ENCODE measurements at regions not wholly inside any gene's neighbourhood (a gene's known extent, or its start where the extent isn't known, plus 50 kb on each side); places are given as distances from the start of the nearest gene placed in this dataset.

DNA sequence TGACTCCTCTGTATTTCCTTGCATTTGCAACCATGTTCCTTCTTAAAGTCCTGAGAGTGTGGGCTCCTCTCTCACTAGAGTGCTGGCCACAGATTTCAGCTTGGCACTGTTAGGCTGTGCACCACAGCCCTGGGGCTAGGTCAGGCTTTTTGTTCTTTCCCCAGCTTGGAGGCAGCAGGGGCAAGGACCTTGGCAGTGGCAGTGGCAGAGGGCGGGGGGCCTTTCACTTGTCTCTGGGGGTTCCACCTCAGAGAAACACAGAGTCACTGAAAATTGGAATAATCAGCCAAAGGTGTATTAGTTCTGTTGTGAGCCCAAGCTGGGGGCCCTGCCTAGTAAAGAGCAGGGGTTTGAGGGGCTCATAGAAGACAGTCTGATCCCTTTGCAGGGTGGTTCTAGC lies 142.8 kb upstream of the CT83 start:
- Mint-ChIP-seq H3K27me3 (ENCODE audit: low read depth) (no peaks in the 10 kb centered on the region), H3K27ac (no peak overlapping the region; a peak in 1 of 7 replicates), H3K4me1 (peaks cover 0 to 7% of the 10 kb centered on the region in 2 experiments; a peak in 2 of 4 replicates), H3K36me3 (ENCODE audit: insufficient read depth in 1 of 3, low read depth in 3 of 3) (no peaks in the 10 kb centered on the region; a peak in 1 of 7 replicates), H3K9me3 (peaks cover 3 to 6% of the 10 kb centered on the region in 2 experiments; a peak in 1 of 5 replicates), H3K4me3 (no peak overlapping the region)
- Histone ChIP-seq H3T11ph (ENCODE audit: low read length) (no peak overlapping the region), H3K18ac (ENCODE audit: insufficient read length, low read depth, low read length) (no peak overlapping the region), H2BK120ac (ENCODE audit: low read depth, low read length, poor library complexity, severe bottlenecking) (no peak overlapping the region), H3K4me2 (ENCODE audit: insufficient read depth, insufficient read length, low read length) (no peak overlapping the region), H3K9me3 (ENCODE audit: control insufficient read depth, low read depth, low read length) (no peaks in the 10 kb centered on the region), H4K5ac (ENCODE audit: insufficient read length, low read depth, low read length) (no peak overlapping the region), H4K91ac (ENCODE audit: insufficient read length, low read depth, low read length) (no peak overlapping the region), H2BK12ac (ENCODE audit: insufficient read length, low read depth, low read length) (no peak overlapping the region), H3K4me1 (ENCODE audit: insufficient read depth, low read length) (no peaks in the 10 kb centered on the region), H3K27me3 (ENCODE audit: insufficient read depth, low read length) (no peaks in the 10 kb centered on the region), H4K8ac (replicated peaks; ENCODE audit: insufficient read length, low read depth, low read length) (no peak overlapping the region), H3K79me1 (ENCODE audit: insufficient read depth, low read depth, low read length, poor library complexity, severe bottlenecking) (no peaks in the 10 kb centered on the region), H3K23me2 (ENCODE audit: insufficient read length, low read depth, low read length, poor library complexity, severe bottlenecking) (no peaks in the 10 kb centered on the region), H2BK5ac (ENCODE audit: insufficient read length, low read length) (no peak overlapping the region), H3K23ac (ENCODE audit: insufficient read length, low read depth, low read length) (no peak overlapping the region), H3K14ac (ENCODE audit: insufficient read depth, low read length) (no peak overlapping the region), H3K56ac (ENCODE audit: insufficient read length, low read depth, low read length) (no peak overlapping the region), H2BK15ac (ENCODE audit: low read depth, low read length) (no peak overlapping the region), H2BK20ac (ENCODE audit: low read depth, low read length, poor library complexity, severe bottlenecking) (no peak overlapping the region), H3K79me2 (ENCODE audit: insufficient read depth, low read length) (no peaks in the 10 kb centered on the region), H2AK5ac (ENCODE audit: insufficient read length, low read length) (no peak overlapping the region), H3K27ac (ENCODE audit: insufficient read length, low read depth, low read length) (no peak overlapping the region), H2AFZ (ENCODE audit: low read length) (no peak overlapping the region), H3K4ac (ENCODE audit: low read depth, low read length) (no peak overlapping the region), H3K9ac (ENCODE audit: extremely low read depth, insufficient read length, low read length) (no peak overlapping the region), H4K20me1 (ENCODE audit: control insufficient read depth, insufficient read depth, insufficient read length) (no peaks in the 10 kb centered on the region)
- TF ChIP-seq, protein P1, sequence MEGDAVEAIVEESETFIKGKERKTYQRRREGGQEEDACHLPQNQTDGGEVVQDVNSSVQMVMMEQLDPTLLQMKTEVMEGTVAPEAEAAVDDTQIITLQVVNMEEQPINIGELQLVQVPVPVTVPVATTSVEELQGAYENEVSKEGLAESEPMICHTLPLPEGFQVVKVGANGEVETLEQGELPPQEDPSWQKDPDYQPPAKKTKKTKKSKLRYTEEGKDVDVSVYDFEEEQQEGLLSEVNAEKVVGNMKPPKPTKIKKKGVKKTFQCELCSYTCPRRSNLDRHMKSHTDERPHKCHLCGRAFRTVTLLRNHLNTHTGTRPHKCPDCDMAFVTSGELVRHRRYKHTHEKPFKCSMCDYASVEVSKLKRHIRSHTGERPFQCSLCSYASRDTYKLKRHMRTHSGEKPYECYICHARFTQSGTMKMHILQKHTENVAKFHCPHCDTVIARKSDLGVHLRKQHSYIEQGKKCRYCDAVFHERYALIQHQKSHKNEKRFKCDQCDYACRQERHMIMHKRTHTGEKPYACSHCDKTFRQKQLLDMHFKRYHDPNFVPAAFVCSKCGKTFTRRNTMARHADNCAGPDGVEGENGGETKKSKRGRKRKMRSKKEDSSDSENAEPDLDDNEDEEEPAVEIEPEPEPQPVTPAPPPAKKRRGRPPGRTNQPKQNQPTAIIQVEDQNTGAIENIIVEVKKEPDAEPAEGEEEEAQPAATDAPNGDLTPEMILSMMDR (conservative IDR thresholded peaks at IDR 0.05) = no peak
- no CpG with 5 or more reads among the region's 1 CpG for WGBS (ENCODE audit: extremely low coverage, insufficient read length, low lambda C conversion rate)
- no peak for DNase-seq
